Stomach (tissue), 4 donors: ENCODE measurements at regions not wholly inside any gene's neighbourhood (a gene's known extent, or its start where the extent isn't known, plus 50 kb on each side); places are given as distances from the start of the nearest gene placed in this dataset.
"Not testable (repeated sequence)": the region's sequence is repeated elsewhere in the genome, so short reads cannot be mapped to it uniquely, and the experiment has no call there.

Experiments
- CTCF ChIP-seq, 7 experiments: fragments of 450-650 bp in 4 of 7; fragments of 200-600 bp in 3 of 7; sonication (generic) in 3 of 7; IDR thresholded peaks; one replicate each; pipeline ENCODE4 v1.5.1; 2016 to 2019; ENCODE audit warnings: antibody characterized with exemption in 7 of 7, control low read depth in 2 of 7, mild to moderate bottlenecking in 1 of 7
- EP300 ChIP-seq: sonication (generic); formaldehyde crosslinking; IDR thresholded peaks from one replicate; pipeline ENCODE4 v1.6.1; 2017; ENCODE audit warnings: antibody characterized with exemption
- POLR2A ChIP-seq, 4 donors: fragments of 450-650 bp; IDR thresholded peaks; one replicate each; pipeline ENCODE4 v1.6.1; 2016; ENCODE audit warnings: antibody characterized with exemption in 4 of 4, control low read depth in 2 of 4, mild to moderate bottlenecking in 1 of 4, moderate library complexity in 1 of 4
- POLR2AphosphoS5 ChIP-seq, 3 donors: sonication (generic); formaldehyde crosslinking; IDR thresholded peaks; one replicate each; pipeline ENCODE4 v1.6.1; 2016; ENCODE audit warnings: antibody characterized with exemption in 3 of 3

- not testable (repeated sequence) for TF ChIP-seq POLR2AphosphoS5 (IDR thresholded peaks at IDR 0.05); EP300; CTCF (IDR thresholded peaks at IDR 0.05); POLR2A (IDR thresholded peaks at IDR 0.05)
Measured at GRCh38 chr12:84154991-84155930, 757.3 kb downstream of the SLC6A15 start.
